ENCODE measurements at regions not wholly inside any gene's neighbourhood (a gene's known extent, or its start where the extent isn't known, plus 50 kb on each side); places are given as distances from the start of the nearest gene placed in this dataset.

GRCh38 chr9:99414321-99414720 lies 192.2 kb downstream of the SEC61B start:
- TF ChIP-seq CTCF (IDR thresholded peaks at IDR 0.05; ENCODE audit: control extremely low read depth in 1 of 3, insufficient read depth in 1 of 3, low read depth in 1 of 3, low read length in 3 of 3) (no peak), POLR2AphosphoS5 (IDR thresholded peaks at IDR 0.05; ENCODE audit: low read depth, low read length) (no peak), YY1 (IDR thresholded peaks at IDR 0.05; ENCODE audit: low read depth, low read length) (no peak), RXRA (IDR thresholded peaks at IDR 0.05; ENCODE audit: insufficient read depth, low read depth, low read length) (no peak), POLR2A (IDR thresholded peaks at IDR 0.05; ENCODE audit: control extremely low read depth in 1 of 2, low read depth in 2 of 2, low read length in 2 of 2) (no peak), SIN3A (conservative IDR thresholded peaks at IDR 0.05 in 1 of 2, IDR thresholded peaks at IDR 0.05 in 1 of 2; ENCODE audit: low read depth in 1 of 2, low read length in 2 of 2) (no peak), POU5F1 (IDR thresholded peaks at IDR 0.05; ENCODE audit: low read depth, low read length) (no peak), ZNF274 (IDR thresholded peaks at IDR 0.05; ENCODE audit: borderline replicate concordance, extremely low read depth, low read length) (no peak), ATF2 (IDR thresholded peaks at IDR 0.05; ENCODE audit: low read length) (no peak)
